K562 (cell line): ENCODE measurements at regions not wholly inside any gene's neighbourhood (a gene's known extent, or its start where the extent isn't known, plus 50 kb on each side); places are given as distances from the start of the nearest gene placed in this dataset.

Experiments used
- BACH1 ChIP-seq: fragments of 200-800 bp; sonication (Bioruptor generic); IDR thresholded peaks from 2 replicates; pipeline ENCODE4 v1.6.1; 2016; ENCODE audit warnings: missing genetic modification characterization, missing compliant biosample characterization
- E2F3 ChIP-seq: fragments of 250-450 bp; sonication (Bioruptor Pico); IDR thresholded peaks from 2 replicates; pipeline ENCODE4 v1.4.0; 2020; ENCODE audit warnings: mild to moderate bottlenecking
- HDAC1 ChIP-seq, 2 experiments: fragments of 450-650 bp; IDR thresholded peaks; 2 replicates each; pipeline ENCODE4 v1.6.1; 2016 to 2017; ENCODE audit warnings: inconsistent platforms in 1 of 2, mild to moderate bottlenecking in 1 of 2, moderate library complexity in 1 of 2
- HIVEP1 ChIP-seq: fragments of 250-450 bp; sonication (Bioruptor Pico); IDR thresholded peaks from 2 replicates; pipeline ENCODE4 v1.4.0; 2020; ENCODE audit warnings: mild to moderate bottlenecking
- MCM3 ChIP-seq: fragments of 450-650 bp; IDR thresholded peaks from 2 replicates; pipeline ENCODE4 v1.6.1; 2016
- MEF2A ChIP-seq: IDR thresholded peaks from 2 replicates; pipeline ENCODE4 v1.6.1; 2011; ENCODE audit warnings: low read depth, mild to moderate bottlenecking, low read length, moderate library complexity; ENCODE audit not compliant: control insufficient read depth
- MEF2D ChIP-seq: conservative IDR thresholded peaks from 2 replicates; pipeline ENCODE4 v1.6.1; 2016; ENCODE audit warnings: low read depth, missing genetic modification characterization, missing compliant biosample characterization
- OTX1 ChIP-seq: fragments of 450-650 bp; formaldehyde crosslinking; IDR thresholded peaks from 2 replicates; pipeline ENCODE4 v1.4.0; 2022; ENCODE audit warnings: mild to moderate bottlenecking
- RFX1 ChIP-seq: fragments of 450-650 bp; IDR thresholded peaks from 2 replicates; pipeline ENCODE4 v1.6.1; 2016; ENCODE audit warnings: mild to moderate bottlenecking, moderate library complexity
- SMARCB1 ChIP-seq: IDR thresholded peaks from 2 replicates; pipeline ENCODE4 v1.6.1; 2011; ENCODE audit warnings: improper control_type of control experiment, low read depth; ENCODE audit not compliant: insufficient read length
- TAF7 ChIP-seq: fragments of 450-650 bp; IDR thresholded peaks from 2 replicates; pipeline ENCODE4 v1.6.1; 2016; ENCODE audit warnings: missing genetic modification characterization, missing compliant biosample characterization
- ZNF347 ChIP-seq: fragments of 450-650 bp; formaldehyde crosslinking; IDR thresholded peaks from 2 replicates; pipeline ENCODE4 v1.4.0; 2020; ENCODE audit warnings: low read depth, mild to moderate bottlenecking, moderate library complexity
- ZNF41 ChIP-seq: fragments of 250-450 bp; sonication (Bioruptor Pico); conservative IDR thresholded peaks from 2 replicates; pipeline ENCODE4 v1.4.0; 2020; ENCODE audit warnings: mild to moderate bottlenecking
- ZNF717 ChIP-seq: fragments of 250-450 bp; sonication (Bioruptor Pico); IDR thresholded peaks from 2 replicates; pipeline ENCODE4 v1.5.0; 2021
- TF ChIP-seq, protein P1 (sequence below), 2 experiments: fragments of 450-650 bp; formaldehyde crosslinking in 1 of 2; IDR thresholded peaks; 2 replicates each; pipeline versions ENCODE4 v1.4.0 to v1.6.1; 2014 to 2020; ENCODE audit warnings: mild to moderate bottlenecking in 2 of 2, borderline replicate concordance in 1 of 2, low read depth in 1 of 2
- TF ChIP-seq, protein P2 (sequence below): fragments of 450-650 bp; formaldehyde crosslinking; conservative IDR thresholded peaks from 2 replicates; pipeline ENCODE4 v1.4.0; 2022; ENCODE audit warnings: mild to moderate bottlenecking, missing genetic modification characterization
- TF ChIP-seq, protein P3 (sequence below): fragments of 450-650 bp; formaldehyde crosslinking; IDR thresholded peaks from 2 replicates; pipeline ENCODE4 v1.4.0; 2020; ENCODE audit warnings: mild to moderate bottlenecking, mixed read lengths
- TF ChIP-seq, protein P4 (sequence below): sonication (generic); formaldehyde crosslinking; IDR thresholded peaks from 2 replicates; pipeline ENCODE4 v1.8.0; 2022; ENCODE audit warnings: mild to moderate bottlenecking, missing genetic modification reagents

DNA sequence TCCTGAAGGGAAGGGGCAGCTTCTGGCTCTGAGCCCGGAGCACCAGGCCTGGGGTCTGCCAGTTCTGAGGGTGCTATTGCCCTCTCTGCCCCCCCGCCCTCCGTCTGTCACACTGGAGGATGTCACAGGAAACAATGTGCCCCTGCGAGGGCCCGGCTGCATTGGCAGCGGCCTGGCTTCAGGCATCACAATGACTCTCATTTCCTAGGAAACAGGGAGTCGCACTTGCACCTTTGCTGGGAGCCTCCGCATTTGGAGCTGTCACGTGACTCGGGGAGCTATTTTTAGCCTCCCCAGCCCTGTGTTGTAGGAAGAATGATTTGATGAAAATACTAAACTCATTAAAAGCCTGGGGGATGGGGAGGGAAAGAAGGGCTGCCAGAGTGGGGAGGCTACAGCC is 518.9 kb downstream of the SHQ1 start (continued):
- TF ChIP-seq, protein P1, sequence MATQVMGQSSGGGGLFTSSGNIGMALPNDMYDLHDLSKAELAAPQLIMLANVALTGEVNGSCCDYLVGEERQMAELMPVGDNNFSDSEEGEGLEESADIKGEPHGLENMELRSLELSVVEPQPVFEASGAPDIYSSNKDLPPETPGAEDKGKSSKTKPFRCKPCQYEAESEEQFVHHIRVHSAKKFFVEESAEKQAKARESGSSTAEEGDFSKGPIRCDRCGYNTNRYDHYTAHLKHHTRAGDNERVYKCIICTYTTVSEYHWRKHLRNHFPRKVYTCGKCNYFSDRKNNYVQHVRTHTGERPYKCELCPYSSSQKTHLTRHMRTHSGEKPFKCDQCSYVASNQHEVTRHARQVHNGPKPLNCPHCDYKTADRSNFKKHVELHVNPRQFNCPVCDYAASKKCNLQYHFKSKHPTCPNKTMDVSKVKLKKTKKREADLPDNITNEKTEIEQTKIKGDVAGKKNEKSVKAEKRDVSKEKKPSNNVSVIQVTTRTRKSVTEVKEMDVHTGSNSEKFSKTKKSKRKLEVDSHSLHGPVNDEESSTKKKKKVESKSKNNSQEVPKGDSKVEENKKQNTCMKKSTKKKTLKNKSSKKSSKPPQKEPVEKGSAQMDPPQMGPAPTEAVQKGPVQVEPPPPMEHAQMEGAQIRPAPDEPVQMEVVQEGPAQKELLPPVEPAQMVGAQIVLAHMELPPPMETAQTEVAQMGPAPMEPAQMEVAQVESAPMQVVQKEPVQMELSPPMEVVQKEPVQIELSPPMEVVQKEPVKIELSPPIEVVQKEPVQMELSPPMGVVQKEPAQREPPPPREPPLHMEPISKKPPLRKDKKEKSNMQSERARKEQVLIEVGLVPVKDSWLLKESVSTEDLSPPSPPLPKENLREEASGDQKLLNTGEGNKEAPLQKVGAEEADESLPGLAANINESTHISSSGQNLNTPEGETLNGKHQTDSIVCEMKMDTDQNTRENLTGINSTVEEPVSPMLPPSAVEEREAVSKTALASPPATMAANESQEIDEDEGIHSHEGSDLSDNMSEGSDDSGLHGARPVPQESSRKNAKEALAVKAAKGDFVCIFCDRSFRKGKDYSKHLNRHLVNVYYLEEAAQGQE (IDR thresholded peaks at IDR 0.05; ENCODE audit: borderline replicate concordance) = 0 out of 2 replicates have a peak, but pooled peaks have one; percentile 12
- TF ChIP-seq, protein P1 (CRISPR knock-in tag; IDR thresholded peaks at IDR 0.05; ENCODE audit: low read depth) = no peak
- no peak for TF ChIP-seq OTX1 (CRISPR knock-in tag)
- TF ChIP-seq MEF2A = 0 out of 2 replicates have a peak, but pooled peaks have one; percentile 42
- no peak for TF ChIP-seq TAF7
- no peak for TF ChIP-seq ZNF717 (CRISPR knock-in tag)
- TF ChIP-seq, protein P2, sequence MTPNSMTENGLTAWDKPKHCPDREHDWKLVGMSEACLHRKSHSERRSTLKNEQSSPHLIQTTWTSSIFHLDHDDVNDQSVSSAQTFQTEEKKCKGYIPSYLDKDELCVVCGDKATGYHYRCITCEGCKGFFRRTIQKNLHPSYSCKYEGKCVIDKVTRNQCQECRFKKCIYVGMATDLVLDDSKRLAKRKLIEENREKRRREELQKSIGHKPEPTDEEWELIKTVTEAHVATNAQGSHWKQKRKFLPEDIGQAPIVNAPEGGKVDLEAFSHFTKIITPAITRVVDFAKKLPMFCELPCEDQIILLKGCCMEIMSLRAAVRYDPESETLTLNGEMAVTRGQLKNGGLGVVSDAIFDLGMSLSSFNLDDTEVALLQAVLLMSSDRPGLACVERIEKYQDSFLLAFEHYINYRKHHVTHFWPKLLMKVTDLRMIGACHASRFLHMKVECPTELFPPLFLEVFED (CRISPR knock-in tag) = no peak
- TF ChIP-seq BACH1 (tag) = no peak
- no peak for TF ChIP-seq HIVEP1 (CRISPR knock-in tag)
- no peak for TF ChIP-seq E2F3 (CRISPR knock-in tag)
- TF ChIP-seq SMARCB1 = no peak
- TF ChIP-seq MEF2D (tag) = peak; percentile 91
- TF ChIP-seq RFX1 = no peak
- TF ChIP-seq, protein P3, sequence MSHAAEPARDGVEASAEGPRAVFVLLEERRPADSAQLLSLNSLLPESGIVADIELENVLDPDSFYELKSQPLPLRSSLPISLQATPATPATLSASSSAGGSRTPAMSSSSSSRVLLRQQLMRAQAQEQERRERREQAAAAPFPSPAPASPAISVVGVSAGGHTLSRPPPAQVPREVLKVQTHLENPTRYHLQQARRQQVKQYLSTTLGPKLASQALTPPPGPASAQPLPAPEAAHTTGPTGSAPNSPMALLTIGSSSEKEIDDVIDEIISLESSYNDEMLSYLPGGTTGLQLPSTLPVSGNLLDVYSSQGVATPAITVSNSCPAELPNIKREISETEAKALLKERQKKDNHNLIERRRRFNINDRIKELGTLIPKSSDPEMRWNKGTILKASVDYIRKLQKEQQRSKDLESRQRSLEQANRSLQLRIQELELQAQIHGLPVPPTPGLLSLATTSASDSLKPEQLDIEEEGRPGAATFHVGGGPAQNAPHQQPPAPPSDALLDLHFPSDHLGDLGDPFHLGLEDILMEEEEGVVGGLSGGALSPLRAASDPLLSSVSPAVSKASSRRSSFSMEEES = peak; percentile 94
- TF ChIP-seq ZNF347 = no peak
- no peak for TF ChIP-seq HDAC1 (IDR thresholded peaks at IDR 0.05)
- no peak for TF ChIP-seq MCM3
- TF ChIP-seq, protein P4, sequence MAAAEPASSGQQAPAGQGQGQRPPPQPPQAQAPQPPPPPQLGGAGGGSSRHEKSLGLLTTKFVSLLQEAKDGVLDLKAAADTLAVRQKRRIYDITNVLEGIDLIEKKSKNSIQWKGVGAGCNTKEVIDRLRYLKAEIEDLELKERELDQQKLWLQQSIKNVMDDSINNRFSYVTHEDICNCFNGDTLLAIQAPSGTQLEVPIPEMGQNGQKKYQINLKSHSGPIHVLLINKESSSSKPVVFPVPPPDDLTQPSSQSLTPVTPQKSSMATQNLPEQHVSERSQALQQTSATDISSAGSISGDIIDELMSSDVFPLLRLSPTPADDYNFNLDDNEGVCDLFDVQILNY (CRISPR knock-in tag) = no peak
- TF ChIP-seq ZNF41 (CRISPR knock-in tag) = no peak
